ENCODE measurements at regions not wholly inside any gene's neighbourhood (a gene's known extent, or its start where the extent isn't known, plus 50 kb on each side); places are given as distances from the start of the nearest gene placed in this dataset.
A peak's percentile ranks its signal among the peaks of the same experiment; 100 is the strongest.

GRCh38 chr20:16220826-16221225, 352.4 kb downstream of the KIF16B start:
- TF ChIP-seq CTCF (conservative IDR thresholded peaks at IDR 0.05; ENCODE audit: low read length): no peak
- H3K4me3 ChIP-seq (ENCODE audit: low read length): no peak overlapping the region
- no peak for DNase-seq (ENCODE audit: low read depth)

DNA sequence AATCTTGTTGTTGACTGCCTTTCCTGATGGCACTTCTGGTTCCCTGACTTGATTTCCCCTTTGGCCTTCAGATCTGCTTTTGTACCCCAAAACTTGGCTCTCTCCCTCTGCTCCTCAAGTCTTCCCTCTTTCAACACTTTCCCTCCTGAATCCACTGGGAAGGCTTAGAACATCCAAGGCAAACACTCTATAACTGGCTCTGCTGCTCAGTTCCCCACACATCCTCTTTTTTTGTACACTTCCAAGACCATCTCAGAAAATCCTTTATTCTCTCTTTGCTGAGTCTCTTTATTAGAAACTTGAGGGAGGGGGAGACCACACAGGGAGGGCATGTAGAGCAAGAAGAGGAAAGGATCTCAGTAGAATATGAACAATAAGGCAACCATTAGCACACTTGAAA, 354.1 kb downstream of the KIF16B start:
- H3K4me3 ChIP-seq (ENCODE audit: low read length): no peak overlapping the region
- TF ChIP-seq CTCF (conservative IDR thresholded peaks at IDR 0.05; ENCODE audit: low read length): no peak
- DNase-seq (ENCODE audit: low read depth): no peak

DNA sequence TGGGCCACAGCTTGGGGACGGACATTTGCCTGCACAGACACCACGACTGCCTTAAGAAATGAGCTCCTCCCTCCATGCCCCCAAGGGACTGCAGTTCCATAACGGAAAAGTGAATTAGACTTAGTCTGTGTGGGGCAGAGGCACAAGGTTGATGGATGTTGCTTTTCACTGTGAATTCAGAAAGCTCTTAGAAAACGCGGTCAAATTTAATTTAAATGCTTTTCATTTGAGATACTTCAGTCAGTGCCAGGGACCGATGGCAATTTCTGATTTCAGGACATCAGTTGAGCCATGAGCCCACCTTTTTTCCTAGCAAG, 356.4 kb downstream of the KIF16B start:
- no peak overlapping the region for H3K4me3 ChIP-seq (ENCODE audit: low read length)
- DNase-seq (ENCODE audit: low read depth): no peak
- no peak for TF ChIP-seq CTCF (conservative IDR thresholded peaks at IDR 0.05; ENCODE audit: low read length)

- TF ChIP-seq CTCF (conservative IDR thresholded peaks at IDR 0.05; ENCODE audit: low read length): no peak
- H3K4me3 ChIP-seq (ENCODE audit: low read length): no peak overlapping the region
- no peak for DNase-seq (ENCODE audit: low read depth)
Measured at GRCh38 chr20:16216227-16216913, 356.9 kb downstream of the KIF16B start.

DNA sequence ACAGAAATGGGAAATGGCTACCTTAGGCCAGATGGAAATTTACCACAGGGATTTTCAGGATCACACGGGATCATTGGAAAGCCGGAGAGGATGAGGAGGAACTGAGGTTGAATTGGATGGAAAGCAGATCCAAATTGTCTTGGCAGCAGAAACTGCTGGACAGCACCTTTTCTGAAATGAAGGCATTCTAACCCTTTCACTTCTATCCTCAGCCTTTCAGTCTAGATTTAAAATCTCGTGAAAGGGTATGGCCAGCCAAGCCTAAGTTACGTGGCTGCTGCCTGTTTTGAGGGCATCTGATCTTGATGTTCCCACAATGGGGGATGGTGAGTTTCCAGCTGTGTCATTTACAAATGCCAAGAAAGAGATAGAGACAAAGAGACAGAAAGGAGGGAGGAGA, 358.2 kb downstream of the KIF16B start:
- no peak for TF ChIP-seq CTCF (conservative IDR thresholded peaks at IDR 0.05; ENCODE audit: low read length)
- DNase-seq (ENCODE audit: low read depth): no peak
- H3K4me3 ChIP-seq (ENCODE audit: low read length): no peak overlapping the region

DNA sequence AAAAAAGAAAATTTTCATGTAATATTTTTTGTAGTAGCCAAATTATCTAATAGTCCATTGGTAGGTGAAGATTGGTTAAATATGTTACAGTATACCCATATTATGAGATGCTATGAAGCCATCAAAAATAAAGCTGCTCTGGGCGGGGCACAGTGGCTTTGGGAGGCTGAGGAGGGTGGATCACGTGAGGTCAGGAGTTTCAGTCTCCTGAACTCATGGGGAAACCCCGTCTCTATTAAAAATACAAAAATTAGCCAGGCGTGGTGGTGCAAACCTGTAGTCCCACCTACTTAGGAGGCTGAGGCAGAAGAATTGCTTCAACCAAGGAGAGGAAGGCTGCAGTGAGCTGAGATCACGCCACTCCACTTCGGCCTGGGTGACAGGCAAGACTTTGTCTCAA, 360.5 kb downstream of the KIF16B start:
- TF ChIP-seq CTCF (conservative IDR thresholded peaks at IDR 0.05; ENCODE audit: low read length): no peak
- no peak overlapping the region for H3K4me3 ChIP-seq (ENCODE audit: low read length)

GRCh38 chr20:16209951-16210361, 363.3 kb downstream of the KIF16B start:
- DNase-seq (ENCODE audit: low read depth): peak; percentile 45
- no peak overlapping the region for H3K4me3 ChIP-seq (ENCODE audit: low read length)
- no peak for TF ChIP-seq CTCF (conservative IDR thresholded peaks at IDR 0.05; ENCODE audit: low read length)

More for the DNA sequence above, 360.5 kb downstream of the KIF16B start:
- no peak for DNase-seq (ENCODE audit: low read depth)

Measured in AG10803 (cell line).